ENCODE measurements at regions not wholly inside any gene's neighbourhood (a gene's known extent, or its start where the extent isn't known, plus 50 kb on each side); places are given as distances from the start of the nearest gene placed in this dataset.

DNA sequence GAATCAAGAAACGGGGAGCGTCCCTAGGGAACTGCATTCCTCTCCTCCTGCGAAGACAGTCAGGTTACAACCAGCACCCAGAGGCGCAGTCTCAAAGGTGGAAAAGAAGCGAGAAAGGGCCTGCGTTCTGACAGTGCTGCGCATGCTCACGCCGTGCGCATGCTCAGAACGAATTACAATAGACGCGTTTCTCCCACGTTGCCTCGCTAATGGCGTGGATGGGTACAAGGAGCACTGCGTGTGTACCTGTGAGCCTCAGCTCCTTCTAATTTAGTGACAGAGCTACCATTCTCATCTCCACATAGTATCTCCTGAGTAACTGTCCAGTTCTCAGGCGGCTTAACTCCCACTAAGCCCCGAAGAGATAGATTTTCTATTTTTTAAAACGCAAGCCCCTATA lies 448.8 kb downstream of the TXNL1 start:
- no peak for TF ChIP-seq POLR2A (IDR thresholded peaks at IDR 0.05)
- TF ChIP-seq, protein P1, sequence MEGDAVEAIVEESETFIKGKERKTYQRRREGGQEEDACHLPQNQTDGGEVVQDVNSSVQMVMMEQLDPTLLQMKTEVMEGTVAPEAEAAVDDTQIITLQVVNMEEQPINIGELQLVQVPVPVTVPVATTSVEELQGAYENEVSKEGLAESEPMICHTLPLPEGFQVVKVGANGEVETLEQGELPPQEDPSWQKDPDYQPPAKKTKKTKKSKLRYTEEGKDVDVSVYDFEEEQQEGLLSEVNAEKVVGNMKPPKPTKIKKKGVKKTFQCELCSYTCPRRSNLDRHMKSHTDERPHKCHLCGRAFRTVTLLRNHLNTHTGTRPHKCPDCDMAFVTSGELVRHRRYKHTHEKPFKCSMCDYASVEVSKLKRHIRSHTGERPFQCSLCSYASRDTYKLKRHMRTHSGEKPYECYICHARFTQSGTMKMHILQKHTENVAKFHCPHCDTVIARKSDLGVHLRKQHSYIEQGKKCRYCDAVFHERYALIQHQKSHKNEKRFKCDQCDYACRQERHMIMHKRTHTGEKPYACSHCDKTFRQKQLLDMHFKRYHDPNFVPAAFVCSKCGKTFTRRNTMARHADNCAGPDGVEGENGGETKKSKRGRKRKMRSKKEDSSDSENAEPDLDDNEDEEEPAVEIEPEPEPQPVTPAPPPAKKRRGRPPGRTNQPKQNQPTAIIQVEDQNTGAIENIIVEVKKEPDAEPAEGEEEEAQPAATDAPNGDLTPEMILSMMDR (IDR thresholded peaks at IDR 0.05), result no peak

Data from prostate gland (tissue), 2 donors.